RWPE2 (cell line): ENCODE measurements at regions not wholly inside any gene's neighbourhood (a gene's known extent, or its start where the extent isn't known, plus 50 kb on each side); places are given as distances from the start of the nearest gene placed in this dataset.

Experiments
- ATAC-seq: fragments of 200-7000 bp; cut with Tn5 transposase; 3 replicates; pipeline ENCODE4 v1.9.1; 2021; ENCODE audit warnings: low read depth
- DNase-seq: peaks from one replicate; pipeline ENCODE4 v3.0.0-alpha.2; 2020; ENCODE audit warnings: low spot score
- H3K27ac ChIP-seq: fragments of 450-650 bp; 2 replicates; pipeline ENCODE4 v1.5.1; 2017; ENCODE audit warnings: mild to moderate bottlenecking; ENCODE audit not compliant: poor library complexity, severe bottlenecking
- H3K27me3 ChIP-seq: fragments of 250-450 bp; sonication (Bioruptor Pico); 2 replicates; pipeline ENCODE4 v1.5.1; 2021; ENCODE audit warnings: mild to moderate bottlenecking, moderate library complexity; ENCODE audit not compliant: insufficient read depth, poor library complexity, severe bottlenecking
- H3K36me3 ChIP-seq: fragments of 250-450 bp; sonication (Bioruptor Pico); 2 replicates; pipeline ENCODE4 v1.5.1; 2020; ENCODE audit warnings: low read depth, mild to moderate bottlenecking, moderate library complexity
- H3K4me1 ChIP-seq: fragments of 250-450 bp; sonication (Bioruptor Pico); 2 replicates; pipeline ENCODE4 v1.5.1; 2021; ENCODE audit warnings: mild to moderate bottlenecking, moderate library complexity; ENCODE audit not compliant: insufficient read depth, poor library complexity, severe bottlenecking
- H3K4me3 ChIP-seq: fragments of 250-450 bp; sonication (Bioruptor Pico); 2 replicates; pipeline ENCODE4 v1.5.1; 2021; ENCODE audit warnings: mild to moderate bottlenecking, moderate library complexity; ENCODE audit not compliant: severe bottlenecking
- H3K9me3 ChIP-seq: fragments of 250-450 bp; sonication (Bioruptor Pico); 2 replicates; pipeline ENCODE4 v1.5.1; 2021; ENCODE audit warnings: mild to moderate bottlenecking, moderate library complexity; ENCODE audit not compliant: severe bottlenecking
- TF ChIP-seq, protein P1 (sequence below): fragments of 450-650 bp; IDR thresholded peaks from one replicate; pipeline ENCODE4 v1.5.1; 2017; ENCODE audit warnings: mild to moderate bottlenecking, moderate library complexity; ENCODE audit not compliant: poor library complexity, severe bottlenecking

DNA sequence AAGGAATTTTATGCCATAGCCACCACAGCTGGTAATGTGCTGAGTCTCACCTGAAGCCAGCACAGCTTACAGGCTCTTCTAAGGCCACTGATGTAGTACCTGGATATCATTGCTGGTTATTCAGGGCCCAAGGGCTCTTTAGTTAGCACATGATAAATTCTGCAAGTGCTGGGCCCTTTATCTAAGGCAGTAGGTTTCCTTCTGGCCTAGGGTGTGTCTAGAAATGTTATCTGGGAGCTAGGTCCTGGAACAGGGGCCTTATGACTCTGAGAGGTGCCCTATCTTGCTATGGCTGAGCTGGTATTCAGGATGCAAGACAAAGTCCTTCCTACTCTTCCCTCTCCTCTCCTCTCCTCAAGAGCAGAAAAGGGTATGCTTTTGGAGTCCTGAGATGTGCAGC lies 1424.5 kb upstream of the NUDT12 start:
- Histone ChIP-seq H3K27me3 (no peaks in the 10 kb centered on the region), H3K4me1 (no peaks in the 10 kb centered on the region), H3K36me3 (no peaks in the 10 kb centered on the region), H3K4me3 (no peak overlapping the region), H3K27ac (no peak overlapping the region), H3K9me3 (no peaks in the 10 kb centered on the region)
- DNase-seq: no peak
- TF ChIP-seq, protein P1, sequence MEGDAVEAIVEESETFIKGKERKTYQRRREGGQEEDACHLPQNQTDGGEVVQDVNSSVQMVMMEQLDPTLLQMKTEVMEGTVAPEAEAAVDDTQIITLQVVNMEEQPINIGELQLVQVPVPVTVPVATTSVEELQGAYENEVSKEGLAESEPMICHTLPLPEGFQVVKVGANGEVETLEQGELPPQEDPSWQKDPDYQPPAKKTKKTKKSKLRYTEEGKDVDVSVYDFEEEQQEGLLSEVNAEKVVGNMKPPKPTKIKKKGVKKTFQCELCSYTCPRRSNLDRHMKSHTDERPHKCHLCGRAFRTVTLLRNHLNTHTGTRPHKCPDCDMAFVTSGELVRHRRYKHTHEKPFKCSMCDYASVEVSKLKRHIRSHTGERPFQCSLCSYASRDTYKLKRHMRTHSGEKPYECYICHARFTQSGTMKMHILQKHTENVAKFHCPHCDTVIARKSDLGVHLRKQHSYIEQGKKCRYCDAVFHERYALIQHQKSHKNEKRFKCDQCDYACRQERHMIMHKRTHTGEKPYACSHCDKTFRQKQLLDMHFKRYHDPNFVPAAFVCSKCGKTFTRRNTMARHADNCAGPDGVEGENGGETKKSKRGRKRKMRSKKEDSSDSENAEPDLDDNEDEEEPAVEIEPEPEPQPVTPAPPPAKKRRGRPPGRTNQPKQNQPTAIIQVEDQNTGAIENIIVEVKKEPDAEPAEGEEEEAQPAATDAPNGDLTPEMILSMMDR: no peak
- ATAC-seq: no peak

DNA sequence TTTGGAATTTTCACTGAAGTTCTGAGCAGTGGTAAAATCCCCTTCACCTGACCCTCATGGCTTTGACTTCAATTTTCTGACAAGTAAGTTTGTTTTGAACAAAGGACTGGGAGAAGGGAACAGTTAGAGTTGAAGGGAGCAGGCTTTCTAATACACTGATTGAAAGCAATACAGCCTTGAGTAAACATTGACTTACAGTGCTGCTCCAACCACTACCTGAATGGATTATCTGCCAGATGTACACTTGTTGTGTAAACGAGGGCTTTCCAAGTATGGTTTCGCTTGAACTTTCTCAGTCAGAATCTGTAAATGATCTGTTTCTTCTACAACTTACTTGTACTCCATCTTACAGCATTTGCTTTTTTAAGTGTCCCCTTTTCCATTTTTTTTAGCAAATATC lies 1414.9 kb upstream of the NUDT12 start:
- H3K9me3 ChIP-seq: no peaks in the 10 kb centered on the region
- no peaks in the 10 kb centered on the region for H3K36me3 ChIP-seq
- TF ChIP-seq, protein P1: no peak
- no peak for ATAC-seq
- no peak overlapping the region for H3K4me3 ChIP-seq
- DNase-seq: no peak
- no peak overlapping the region for H3K27ac ChIP-seq
- H3K27me3 ChIP-seq: no peaks in the 10 kb centered on the region
- no peaks in the 10 kb centered on the region for H3K4me1 ChIP-seq

DNA sequence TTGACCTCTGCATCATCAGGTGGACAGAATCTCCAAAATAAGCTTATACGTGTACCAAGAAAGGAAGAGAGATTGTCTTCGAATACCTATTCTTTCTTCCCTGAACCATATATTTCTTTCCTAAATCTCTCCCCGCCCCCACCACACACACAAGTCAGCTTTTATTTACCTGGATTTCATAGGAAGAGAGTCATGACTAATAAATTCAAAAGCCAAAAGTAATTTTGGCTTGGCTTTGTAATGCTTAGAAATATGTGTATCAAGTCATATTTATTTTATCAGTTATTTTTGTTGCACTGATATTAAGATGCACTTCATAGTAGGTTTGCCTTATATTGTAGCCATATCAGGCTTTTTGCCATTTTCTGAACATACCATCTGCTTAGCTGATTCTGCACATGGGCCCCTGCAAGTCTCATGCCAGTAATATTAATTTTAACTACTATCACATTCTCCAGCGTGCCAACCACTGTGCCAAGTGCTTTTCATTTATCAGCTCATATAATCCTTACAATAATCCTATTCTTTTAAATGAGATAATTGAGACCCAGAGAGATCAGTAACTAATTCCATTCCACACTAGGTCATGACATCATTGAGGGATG lies 1405.3 kb upstream of the NUDT12 start:
- no peak for DNase-seq
- Histone ChIP-seq H3K27ac (no peak overlapping the region), H3K9me3 (no peaks in the 10 kb centered on the region), H3K27me3 (no peaks in the 10 kb centered on the region), H3K4me1 (no peaks in the 10 kb centered on the region), H3K4me3 (no peak overlapping the region), H3K36me3 (no peaks in the 10 kb centered on the region)
- no peak for ATAC-seq
- TF ChIP-seq, protein P1: no peak

DNA sequence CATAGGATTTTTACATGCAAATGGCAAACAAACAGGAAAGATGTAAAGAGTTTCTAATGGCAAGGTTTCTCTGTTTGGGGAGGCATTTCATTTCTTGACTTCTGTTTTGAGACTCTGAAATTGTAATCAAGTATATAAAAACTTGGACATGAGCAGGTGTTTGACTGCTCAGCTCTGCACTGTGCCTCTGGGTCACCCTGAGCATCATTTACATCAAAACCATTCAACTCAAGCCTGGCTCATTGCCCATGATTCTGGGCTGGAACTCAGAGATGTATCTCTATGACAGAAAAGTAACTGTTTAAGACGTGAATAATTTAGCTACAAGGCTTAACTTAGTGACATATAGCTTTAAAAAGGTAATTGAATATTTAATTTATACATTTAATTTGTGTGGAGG lies 1402.4 kb upstream of the NUDT12 start:
- Histone ChIP-seq H3K4me3 (no peak overlapping the region), H3K27me3 (no peaks in the 10 kb centered on the region), H3K27ac (no peak overlapping the region), H3K4me1 (no peaks in the 10 kb centered on the region), H3K36me3 (no peaks in the 10 kb centered on the region), H3K9me3 (no peaks in the 10 kb centered on the region)
- TF ChIP-seq, protein P1: no peak
- DNase-seq: no peak
- no peak for ATAC-seq

DNA sequence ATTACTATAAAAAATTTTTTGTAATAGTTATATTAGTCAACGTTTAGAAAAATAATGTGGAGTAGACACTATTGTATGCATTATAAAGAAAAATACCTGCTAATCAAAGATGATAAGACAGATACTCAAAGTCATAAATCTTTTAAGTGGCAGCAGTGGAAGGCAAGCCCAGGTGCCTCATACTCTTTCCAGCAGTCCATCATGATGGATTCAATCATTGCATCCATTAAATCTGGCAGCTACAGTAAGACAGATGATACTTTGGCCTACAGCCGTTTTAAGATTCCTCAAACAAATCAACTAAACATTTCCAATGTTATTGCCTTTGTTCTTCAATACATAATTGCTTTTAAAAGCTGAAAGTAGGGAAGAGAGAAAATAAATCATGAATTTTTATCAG lies 1392.9 kb upstream of the NUDT12 start:
- H3K4me1 ChIP-seq: no peaks in the 10 kb centered on the region
- ATAC-seq (no peak), DNase-seq (no peak)
- no peaks in the 10 kb centered on the region for H3K27me3 ChIP-seq
- no peaks in the 10 kb centered on the region for H3K36me3 ChIP-seq
- TF ChIP-seq, protein P1: no peak
- H3K27ac ChIP-seq: no peak overlapping the region
- no peak overlapping the region for H3K4me3 ChIP-seq
- no peaks in the 10 kb centered on the region for H3K9me3 ChIP-seq
